B cell (primary cell): ENCODE measurements at regions not wholly inside any gene's neighbourhood (a gene's known extent, or its start where the extent isn't known, plus 50 kb on each side); places are given as distances from the start of the nearest gene placed in this dataset.

Source experiments
- EZH2 ChIP-seq: IDR thresholded peaks from 2 replicates; pipeline ENCODE4 v1.6.1; 2012; ENCODE audit warnings: borderline replicate concordance, low read depth, mild to moderate bottlenecking, moderate library complexity, low read length; ENCODE audit not compliant: insufficient read depth, poor library complexity, severe bottlenecking
- TF ChIP-seq, protein P1 (sequence below): fragments of 200-600 bp; IDR thresholded peaks from one replicate; pipeline ENCODE4 v1.8.0; 2022; ENCODE audit warnings: antibody characterized with exemption, mild to moderate bottlenecking

DNA sequence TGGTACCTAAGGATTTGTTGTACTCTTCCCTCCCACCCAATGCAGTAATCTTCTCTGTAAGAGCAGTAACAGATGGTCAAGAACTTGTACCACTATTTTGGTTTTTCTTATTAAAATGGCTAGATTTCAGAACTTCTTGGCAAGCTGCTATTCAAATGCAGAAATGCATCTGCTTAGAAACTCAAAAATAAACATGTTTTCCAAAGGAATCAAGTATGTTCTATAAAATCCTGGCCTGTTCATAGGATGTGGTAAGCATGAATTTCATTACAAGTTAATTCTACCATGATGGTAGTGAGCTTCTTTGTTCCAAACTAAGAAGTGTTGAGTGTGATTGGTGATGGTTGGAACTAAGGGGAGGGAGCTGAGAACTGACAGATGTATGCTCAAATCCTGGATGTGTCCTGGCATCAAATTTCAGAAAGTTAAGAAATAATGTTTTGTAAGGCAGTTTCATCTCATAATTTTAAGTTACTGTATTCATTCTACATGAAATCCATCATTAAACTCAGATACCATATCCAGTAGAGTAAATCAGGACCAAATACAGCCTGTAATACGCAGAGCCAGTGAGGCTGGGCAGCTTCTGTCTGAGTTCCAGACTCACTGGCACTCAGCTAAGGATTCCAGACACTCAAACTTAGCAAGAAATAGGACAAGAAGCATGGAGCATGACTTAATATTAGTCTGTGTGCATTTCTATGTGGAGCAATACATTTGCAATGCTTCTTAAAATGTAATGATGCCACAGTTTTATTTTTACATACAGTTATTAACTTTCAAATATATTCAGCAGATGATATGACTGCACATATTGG, 119.6 kb downstream of the TES start:
- TF ChIP-seq, protein P1, sequence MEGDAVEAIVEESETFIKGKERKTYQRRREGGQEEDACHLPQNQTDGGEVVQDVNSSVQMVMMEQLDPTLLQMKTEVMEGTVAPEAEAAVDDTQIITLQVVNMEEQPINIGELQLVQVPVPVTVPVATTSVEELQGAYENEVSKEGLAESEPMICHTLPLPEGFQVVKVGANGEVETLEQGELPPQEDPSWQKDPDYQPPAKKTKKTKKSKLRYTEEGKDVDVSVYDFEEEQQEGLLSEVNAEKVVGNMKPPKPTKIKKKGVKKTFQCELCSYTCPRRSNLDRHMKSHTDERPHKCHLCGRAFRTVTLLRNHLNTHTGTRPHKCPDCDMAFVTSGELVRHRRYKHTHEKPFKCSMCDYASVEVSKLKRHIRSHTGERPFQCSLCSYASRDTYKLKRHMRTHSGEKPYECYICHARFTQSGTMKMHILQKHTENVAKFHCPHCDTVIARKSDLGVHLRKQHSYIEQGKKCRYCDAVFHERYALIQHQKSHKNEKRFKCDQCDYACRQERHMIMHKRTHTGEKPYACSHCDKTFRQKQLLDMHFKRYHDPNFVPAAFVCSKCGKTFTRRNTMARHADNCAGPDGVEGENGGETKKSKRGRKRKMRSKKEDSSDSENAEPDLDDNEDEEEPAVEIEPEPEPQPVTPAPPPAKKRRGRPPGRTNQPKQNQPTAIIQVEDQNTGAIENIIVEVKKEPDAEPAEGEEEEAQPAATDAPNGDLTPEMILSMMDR, result no peak
- TF ChIP-seq EZH2, result no peak
